Fibroblast of lung (primary cell): ENCODE measurements at regions not wholly inside any gene's neighbourhood (a gene's known extent, or its start where the extent isn't known, plus 50 kb on each side); places are given as distances from the start of the nearest gene placed in this dataset.

Experiments
- DNase-seq, 2 donors: peaks; one replicate each; pipeline versions ENCODE4 v3.0.0 to v3.0.0-alpha.2; 2010; ENCODE audit warnings: low read depth in 2 of 2
- H2AFZ ChIP-seq: 2 replicates; pipeline ENCODE4 v1.5.1; 2012; ENCODE audit warnings: low read length, control low read depth, inconsistent platforms
- H3K27ac ChIP-seq: 2 replicates; pipeline ENCODE4 v1.5.1; 2011; ENCODE audit warnings: low read length, control low read depth; ENCODE audit not compliant: insufficient read depth
- H3K27me3 ChIP-seq: 2 replicates; pipeline ENCODE4 v1.5.1; 2011; ENCODE audit warnings: mild to moderate bottlenecking, low read length; ENCODE audit not compliant: control insufficient read depth, insufficient read depth
- H3K36me3 ChIP-seq: 2 replicates; pipeline ENCODE4 v1.5.1; 2011; ENCODE audit warnings: low read length; ENCODE audit not compliant: control insufficient read depth, insufficient read depth
- H3K4me1 ChIP-seq: 2 replicates; pipeline ENCODE4 v1.5.1; 2011; ENCODE audit warnings: low read length; ENCODE audit not compliant: control insufficient read depth, insufficient read depth; ENCODE audit errors: extremely low read depth
- H3K4me2 ChIP-seq: 2 replicates; pipeline ENCODE4 v1.5.1; 2011; ENCODE audit warnings: low read length, control low read depth; ENCODE audit not compliant: insufficient read depth; ENCODE audit errors: extremely low read depth
- H3K4me3 ChIP-seq, 4 experiments: fragments of 200-600 bp in 1 of 4; sonication (generic) in 1 of 4; replicated peaks in 1 of 4; 2 replicates each; pipeline ENCODE4 v1.5.1; 2011 to 2016; ENCODE audit warnings: low read length in 4 of 4, low read depth in 3 of 4, mild to moderate bottlenecking in 3 of 4, control low read depth in 2 of 4, inconsistent platforms in 1 of 4, mixed read lengths in 1 of 4; ENCODE audit not compliant: insufficient read depth in 1 of 4; ENCODE audit errors: control extremely low read depth in 1 of 4
- H3K79me2 ChIP-seq: 2 replicates; pipeline ENCODE4 v1.5.1; 2012; ENCODE audit warnings: mild to moderate bottlenecking, low read length, inconsistent platforms; ENCODE audit not compliant: control insufficient read depth, insufficient read depth
- H3K9ac ChIP-seq: 2 replicates; pipeline ENCODE4 v1.5.1; 2011; ENCODE audit warnings: mild to moderate bottlenecking, low read length, control low read depth; ENCODE audit not compliant: insufficient read depth
- H3K9me3 ChIP-seq: 2 replicates; pipeline ENCODE4 v1.5.1; 2012; ENCODE audit warnings: low read depth, low read length; ENCODE audit not compliant: control insufficient read depth, insufficient read depth
- H4K20me1 ChIP-seq: 2 replicates; pipeline ENCODE4 v1.5.1; 2011; ENCODE audit warnings: low read length; ENCODE audit not compliant: control insufficient read depth, insufficient read depth; ENCODE audit errors: extremely low read depth
- EZH2 ChIP-seq: IDR thresholded peaks from 2 replicates; pipeline ENCODE4 v1.5.1; 2012; ENCODE audit warnings: low read length, control low read depth, mild to moderate bottlenecking; ENCODE audit errors: missing control alignments
- TF ChIP-seq, protein P1 (sequence below), 2 donors: IDR thresholded peaks in 1 of 2; conservative IDR thresholded peaks in 1 of 2; 1 replicate in 1 of 2; 2 replicates in 1 of 2; pipeline ENCODE4 v1.5.1; 2011 to 2012; ENCODE audit warnings: low read length in 2 of 2, control low read depth in 1 of 2, inconsistent platforms in 1 of 2, low read depth in 1 of 2, mild to moderate bottlenecking in 1 of 2

DNA sequence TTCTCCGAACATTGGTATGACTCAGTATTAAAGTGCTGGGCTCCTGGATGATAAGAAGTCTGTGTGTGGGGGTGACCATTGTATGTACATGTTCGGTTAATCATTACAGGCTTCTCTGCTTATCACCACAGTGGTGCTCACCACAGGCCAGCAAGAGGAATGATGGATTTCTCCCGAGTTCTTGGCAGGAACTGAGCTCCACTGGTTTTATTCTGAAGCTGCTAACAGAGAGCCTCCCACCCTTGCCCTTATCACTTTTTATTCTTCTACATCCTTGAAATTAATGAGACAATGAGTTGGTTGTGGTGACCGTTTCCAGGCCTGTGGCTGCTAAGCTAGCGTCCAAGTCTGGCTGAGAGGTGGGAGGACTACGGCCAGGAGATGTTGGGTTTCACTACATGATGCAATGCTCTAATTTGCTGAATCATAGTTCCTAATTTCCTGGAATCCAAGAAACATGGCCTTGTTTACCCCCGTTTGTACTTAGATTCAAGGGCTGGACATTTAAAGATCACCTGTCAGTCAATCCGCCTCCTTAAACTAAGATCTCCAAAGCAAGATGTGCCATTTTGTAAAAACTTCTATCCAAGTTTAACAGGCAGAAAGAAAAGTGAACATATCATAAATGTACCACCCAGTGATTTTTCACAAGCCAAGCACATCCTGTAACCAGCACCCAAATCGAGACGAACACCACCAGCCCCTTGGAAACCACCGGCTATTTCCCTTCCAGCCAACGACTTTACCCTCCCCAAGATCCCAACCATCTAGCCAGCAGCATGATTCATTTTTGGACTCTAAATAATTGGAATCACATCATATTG is 172.5 kb downstream of the FOXA2 start:
- Histone ChIP-seq H3K4me3 (no peak overlapping the region), H3K4me1 (no peaks in the 10 kb centered on the region), H3K79me2 (no peaks in the 10 kb centered on the region), H4K20me1 (no peaks in the 10 kb centered on the region), H3K4me2 (no peak overlapping the region), H3K36me3 (no peaks in the 10 kb centered on the region), H2AFZ (no peak overlapping the region), H3K27me3 (no peaks in the 10 kb centered on the region), H3K9ac (no peak overlapping the region), H3K27ac (no peak overlapping the region), H3K9me3 (no peaks in the 10 kb centered on the region)
- TF ChIP-seq, protein P1, sequence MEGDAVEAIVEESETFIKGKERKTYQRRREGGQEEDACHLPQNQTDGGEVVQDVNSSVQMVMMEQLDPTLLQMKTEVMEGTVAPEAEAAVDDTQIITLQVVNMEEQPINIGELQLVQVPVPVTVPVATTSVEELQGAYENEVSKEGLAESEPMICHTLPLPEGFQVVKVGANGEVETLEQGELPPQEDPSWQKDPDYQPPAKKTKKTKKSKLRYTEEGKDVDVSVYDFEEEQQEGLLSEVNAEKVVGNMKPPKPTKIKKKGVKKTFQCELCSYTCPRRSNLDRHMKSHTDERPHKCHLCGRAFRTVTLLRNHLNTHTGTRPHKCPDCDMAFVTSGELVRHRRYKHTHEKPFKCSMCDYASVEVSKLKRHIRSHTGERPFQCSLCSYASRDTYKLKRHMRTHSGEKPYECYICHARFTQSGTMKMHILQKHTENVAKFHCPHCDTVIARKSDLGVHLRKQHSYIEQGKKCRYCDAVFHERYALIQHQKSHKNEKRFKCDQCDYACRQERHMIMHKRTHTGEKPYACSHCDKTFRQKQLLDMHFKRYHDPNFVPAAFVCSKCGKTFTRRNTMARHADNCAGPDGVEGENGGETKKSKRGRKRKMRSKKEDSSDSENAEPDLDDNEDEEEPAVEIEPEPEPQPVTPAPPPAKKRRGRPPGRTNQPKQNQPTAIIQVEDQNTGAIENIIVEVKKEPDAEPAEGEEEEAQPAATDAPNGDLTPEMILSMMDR (conservative IDR thresholded peaks at IDR 0.05 in 1 of 2, IDR thresholded peaks at IDR 0.05 in 1 of 2; ENCODE audit: low read depth in 1 of 2, low read length in 2 of 2), result no peak
- no peak for TF ChIP-seq EZH2
- DNase-seq, result peak; percentile 73 to 89

DNA sequence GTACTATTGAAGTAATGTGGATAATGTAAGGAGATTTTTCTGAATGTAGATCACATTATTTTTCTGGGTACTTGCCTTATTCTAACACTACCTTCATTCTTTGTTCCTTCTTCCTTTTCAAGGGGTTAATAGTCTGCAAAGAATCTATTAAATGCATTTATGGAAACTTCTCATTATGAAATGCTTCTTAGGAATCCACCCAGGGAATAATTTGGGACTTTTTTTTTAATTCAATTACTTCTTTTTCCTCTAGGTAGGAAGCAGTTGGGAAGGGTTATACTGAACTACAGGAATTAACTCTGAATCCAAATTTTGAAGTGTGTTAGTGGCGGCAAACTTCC is 173.1 kb downstream of the FOXA2 start:
- Histone ChIP-seq H3K27ac (no peak overlapping the region), H3K9me3 (no peaks in the 10 kb centered on the region), H3K9ac (no peak overlapping the region), H2AFZ (no peak overlapping the region), H3K4me3 (no peak overlapping the region), H3K4me2 (no peak overlapping the region), H3K79me2 (no peaks in the 10 kb centered on the region), H3K27me3 (no peaks in the 10 kb centered on the region), H3K36me3 (no peaks in the 10 kb centered on the region), H3K4me1 (no peaks in the 10 kb centered on the region), H4K20me1 (no peaks in the 10 kb centered on the region)
- no peak for DNase-seq
- TF ChIP-seq, protein P1 (conservative IDR thresholded peaks at IDR 0.05 in 1 of 2, IDR thresholded peaks at IDR 0.05 in 1 of 2; ENCODE audit: low read depth in 1 of 2, low read length in 2 of 2), result no peak
- no peak for TF ChIP-seq EZH2

DNA sequence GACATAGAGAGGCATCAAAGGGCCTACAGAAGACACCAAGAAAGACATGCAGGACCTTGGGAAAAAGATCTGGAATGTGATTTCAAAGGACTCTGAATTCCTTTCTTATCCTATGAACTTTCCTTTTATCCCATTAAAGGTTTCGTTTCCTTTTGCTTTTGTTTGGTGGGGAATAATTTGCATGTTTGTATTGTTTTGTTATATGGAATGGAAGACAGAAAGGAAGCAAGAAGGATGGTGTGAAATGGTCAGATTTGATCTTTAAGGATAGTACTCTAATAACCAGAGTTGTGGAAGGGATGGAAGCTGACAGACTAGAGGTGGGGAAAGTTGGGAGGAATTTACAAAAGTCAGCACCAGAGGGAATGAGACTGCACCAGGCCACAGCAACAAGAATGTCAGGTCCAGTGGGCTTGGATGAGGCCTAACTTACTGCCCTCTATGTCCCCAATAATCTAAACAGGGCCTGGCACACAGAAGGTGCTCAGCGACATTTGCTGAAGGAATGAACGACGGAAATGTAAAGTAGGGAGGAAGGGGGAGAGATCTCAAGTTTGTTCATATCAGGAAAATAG is 173.7 kb downstream of the FOXA2 start:
- TF ChIP-seq EZH2, result no peak
- TF ChIP-seq, protein P1 (conservative IDR thresholded peaks at IDR 0.05 in 1 of 2, IDR thresholded peaks at IDR 0.05 in 1 of 2; ENCODE audit: low read depth in 1 of 2, low read length in 2 of 2), result no peak
- H3K79me2 ChIP-seq, result no peaks in the 10 kb centered on the region

More for the DNA sequence above, 173.7 kb downstream of the FOXA2 start:
- Histone ChIP-seq H3K4me2 (no peak overlapping the region), H3K4me1 (no peaks in the 10 kb centered on the region), H2AFZ (no peak overlapping the region), H3K4me3 (no peak overlapping the region), H3K27me3 (no peaks in the 10 kb centered on the region), H3K27ac (no peak overlapping the region), H3K9me3 (no peaks in the 10 kb centered on the region), H3K36me3 (no peaks in the 10 kb centered on the region), H3K9ac (no peak overlapping the region), H4K20me1 (no peaks in the 10 kb centered on the region)
- DNase-seq, result no peak
